ENCODE measurements at regions not wholly inside any gene's neighbourhood (a gene's known extent, or its start where the extent isn't known, plus 50 kb on each side); places are given as distances from the start of the nearest gene placed in this dataset.

GRCh38 chr18:68431922-68432198 is 283.0 kb downstream of the TMX3 start:
- no peaks in the 10 kb centered on the region for H3K9me3 ChIP-seq (ENCODE audit: severe bottlenecking)

GRCh38 chr18:68431111-68431921 is 283.6 kb downstream of the TMX3 start:
- TF ChIP-seq CTCF (IDR thresholded peaks at IDR 0.05; ENCODE audit: poor library complexity, severe bottlenecking): no peak
- no peaks in the 10 kb centered on the region for H3K9me3 ChIP-seq (ENCODE audit: severe bottlenecking)
- peak overlapping the region; percentile 92 for H3K27ac ChIP-seq (ENCODE audit: poor library complexity, severe bottlenecking)
- DNase-seq (ENCODE audit: low spot score) (no peak), ATAC-seq (ENCODE audit: low read depth) (no peak)
- H3K36me3 ChIP-seq (ENCODE audit: low read depth): no peaks in the 10 kb centered on the region
- H3K27me3 ChIP-seq (ENCODE audit: insufficient read depth, poor library complexity, severe bottlenecking): no peaks in the 10 kb centered on the region
- H3K4me3 ChIP-seq (ENCODE audit: severe bottlenecking): no peak overlapping the region
- peaks cover 53% of the 10 kb centered on the region for H3K4me1 ChIP-seq (ENCODE audit: insufficient read depth, poor library complexity, severe bottlenecking)

More at GRCh38 chr18:68431922-68432198, 283.0 kb downstream of the TMX3 start:
- Histone ChIP-seq H3K36me3 (ENCODE audit: low read depth) (no peaks in the 10 kb centered on the region), H3K27me3 (ENCODE audit: insufficient read depth, poor library complexity, severe bottlenecking) (no peaks in the 10 kb centered on the region), H3K4me1 (ENCODE audit: insufficient read depth, poor library complexity, severe bottlenecking) (peaks cover 59% of the 10 kb centered on the region), H3K27ac (ENCODE audit: poor library complexity, severe bottlenecking) (peak overlapping the region; percentile 92), H3K4me3 (ENCODE audit: severe bottlenecking) (no peak overlapping the region)
- DNase-seq (ENCODE audit: low spot score) (no peak), ATAC-seq (ENCODE audit: low read depth) (no peak)
- TF ChIP-seq CTCF (IDR thresholded peaks at IDR 0.05; ENCODE audit: poor library complexity, severe bottlenecking): no peak

- ATAC-seq (ENCODE audit: low read depth) (peak; percentile 69), DNase-seq (ENCODE audit: low spot score) (no peak)
- H3K27ac ChIP-seq (ENCODE audit: poor library complexity, severe bottlenecking): peak overlapping the region; percentile 92
- no peak overlapping the region for H3K4me3 ChIP-seq (ENCODE audit: severe bottlenecking)
- H3K4me1 ChIP-seq (ENCODE audit: insufficient read depth, poor library complexity, severe bottlenecking): peaks cover 51% of the 10 kb centered on the region
- TF ChIP-seq CTCF (IDR thresholded peaks at IDR 0.05; ENCODE audit: poor library complexity, severe bottlenecking): no peak
- H3K36me3 ChIP-seq (ENCODE audit: low read depth): no peaks in the 10 kb centered on the region
- no peaks in the 10 kb centered on the region for H3K9me3 ChIP-seq (ENCODE audit: severe bottlenecking)
- no peaks in the 10 kb centered on the region for H3K27me3 ChIP-seq (ENCODE audit: insufficient read depth, poor library complexity, severe bottlenecking)
Measured at GRCh38 chr18:68429841-68430240, 285.1 kb downstream of the TMX3 start.

- DNase-seq (ENCODE audit: low spot score) (no peak), ATAC-seq (ENCODE audit: low read depth) (no peak)
- Histone ChIP-seq H3K9me3 (ENCODE audit: severe bottlenecking) (no peaks in the 10 kb centered on the region), H3K27ac (ENCODE audit: poor library complexity, severe bottlenecking) (peak overlapping the region; percentile 92), H3K36me3 (ENCODE audit: low read depth) (no peaks in the 10 kb centered on the region), H3K27me3 (ENCODE audit: insufficient read depth, poor library complexity, severe bottlenecking) (no peaks in the 10 kb centered on the region), H3K4me3 (ENCODE audit: severe bottlenecking) (no peak overlapping the region), H3K4me1 (ENCODE audit: insufficient read depth, poor library complexity, severe bottlenecking) (peaks cover 47% of the 10 kb centered on the region)
- TF ChIP-seq CTCF (IDR thresholded peaks at IDR 0.05; ENCODE audit: poor library complexity, severe bottlenecking): no peak
Measured at GRCh38 chr18:68429111-68429510, 285.8 kb downstream of the TMX3 start.

GRCh38 chr18:68428661-68429060 is 286.2 kb downstream of the TMX3 start:
- Histone ChIP-seq H3K4me3 (ENCODE audit: severe bottlenecking) (no peak overlapping the region), H3K4me1 (ENCODE audit: insufficient read depth, poor library complexity, severe bottlenecking) (peaks cover 47% of the 10 kb centered on the region), H3K9me3 (ENCODE audit: severe bottlenecking) (no peaks in the 10 kb centered on the region), H3K36me3 (ENCODE audit: low read depth) (no peaks in the 10 kb centered on the region), H3K27ac (ENCODE audit: poor library complexity, severe bottlenecking) (peak overlapping the region; percentile 92), H3K27me3 (ENCODE audit: insufficient read depth, poor library complexity, severe bottlenecking) (no peaks in the 10 kb centered on the region)
- no peak for DNase-seq (ENCODE audit: low spot score)
- no peak for TF ChIP-seq CTCF (IDR thresholded peaks at IDR 0.05; ENCODE audit: poor library complexity, severe bottlenecking)
- ATAC-seq (ENCODE audit: low read depth): no peak

Measured in RWPE2 (cell line).